Stimulated activated CD4-positive, alpha-beta T cell treated with anti-CD3 and anti-CD28 coated beads, TNF-alpha, amount 100 ng/mL, for 1 hour (primary cell): ENCODE measurements at regions not wholly inside any gene's neighbourhood (a gene's known extent, or its start where the extent isn't known, plus 50 kb on each side); places are given as distances from the start of the nearest gene placed in this dataset.

ENCODE experiments used
- DNase-seq, 3 donors: peaks; one replicate each; pipeline ENCODE4 v3.0.0-alpha.2; 2020; ENCODE audit warnings: low read depth in 3 of 3, low spot score in 1 of 3

DNA sequence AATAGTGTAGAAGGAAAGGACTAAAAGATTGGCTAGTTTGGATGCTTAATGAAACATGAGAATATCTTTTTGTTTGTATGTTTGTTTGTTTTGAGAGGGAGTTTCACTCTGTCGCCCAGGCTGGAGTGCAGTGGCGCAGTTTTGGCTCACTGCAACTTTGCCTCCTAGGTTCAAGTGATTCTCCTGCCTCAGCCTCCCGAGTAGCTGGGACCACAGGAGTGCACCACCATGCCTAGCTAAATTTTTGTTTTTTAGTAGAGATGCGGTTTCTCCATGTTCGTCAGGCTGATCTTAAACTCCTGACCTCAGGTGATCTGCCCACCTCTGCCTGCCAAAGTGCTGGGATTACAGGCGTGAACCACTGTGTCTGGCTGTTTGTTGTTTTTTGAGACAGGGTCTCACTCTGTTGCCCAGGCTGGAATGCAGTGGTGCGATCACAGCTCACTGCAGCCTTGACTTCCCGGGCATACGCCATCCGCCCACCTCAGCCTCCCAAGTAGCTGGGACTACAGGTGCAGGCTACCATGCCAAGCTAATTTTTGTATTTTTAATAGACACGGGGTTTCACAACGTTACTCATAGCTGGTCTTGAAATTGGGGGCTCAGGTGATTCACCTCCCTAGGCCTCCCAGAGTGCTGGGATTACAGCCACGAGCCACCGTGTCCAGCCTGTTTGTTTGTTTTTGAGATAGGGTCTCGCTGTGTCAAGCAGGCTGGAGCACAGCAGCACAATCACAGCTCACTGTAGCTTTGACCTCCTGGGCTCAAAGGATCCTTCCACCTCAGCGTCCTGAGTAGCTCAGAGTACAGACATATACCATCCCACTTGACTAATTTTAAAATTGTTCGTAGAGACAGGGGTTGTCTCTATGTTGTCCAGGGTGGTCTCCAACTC is 209.2 kb downstream of the MYCN start:
- no peak for DNase-seq

DNA sequence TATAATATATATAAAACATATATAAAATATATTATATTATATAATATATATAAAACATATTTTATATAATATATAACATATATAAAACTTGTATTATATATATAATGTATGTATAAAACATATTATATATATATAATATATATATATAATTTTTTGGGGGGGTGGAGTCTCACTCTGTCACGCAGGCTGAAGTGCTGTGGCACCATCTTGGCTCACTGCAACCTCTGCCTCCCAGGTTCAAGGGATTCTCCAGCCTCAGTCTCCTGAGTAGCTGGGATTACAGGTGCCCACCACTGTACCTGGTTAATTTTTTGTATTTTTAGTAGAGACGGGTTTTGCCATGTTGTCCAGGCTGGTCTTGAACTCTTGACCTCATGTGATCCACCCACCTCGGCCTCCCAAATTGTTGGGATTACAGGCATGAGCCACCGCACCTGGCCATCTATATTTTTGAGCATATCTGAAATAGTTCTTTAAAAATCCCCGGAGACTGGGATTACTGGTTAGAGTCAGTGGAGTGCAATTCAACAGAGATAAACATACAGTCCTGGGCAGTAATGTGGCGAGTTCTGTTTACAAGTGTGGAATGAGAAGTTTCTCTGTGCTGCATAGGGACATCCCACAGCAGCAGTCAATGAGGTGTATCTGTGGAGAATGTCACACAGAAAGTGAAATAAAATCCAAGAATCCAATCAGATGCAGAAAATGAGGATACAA is 208.4 kb downstream of the MYCN start:
- no peak for DNase-seq

DNA sequence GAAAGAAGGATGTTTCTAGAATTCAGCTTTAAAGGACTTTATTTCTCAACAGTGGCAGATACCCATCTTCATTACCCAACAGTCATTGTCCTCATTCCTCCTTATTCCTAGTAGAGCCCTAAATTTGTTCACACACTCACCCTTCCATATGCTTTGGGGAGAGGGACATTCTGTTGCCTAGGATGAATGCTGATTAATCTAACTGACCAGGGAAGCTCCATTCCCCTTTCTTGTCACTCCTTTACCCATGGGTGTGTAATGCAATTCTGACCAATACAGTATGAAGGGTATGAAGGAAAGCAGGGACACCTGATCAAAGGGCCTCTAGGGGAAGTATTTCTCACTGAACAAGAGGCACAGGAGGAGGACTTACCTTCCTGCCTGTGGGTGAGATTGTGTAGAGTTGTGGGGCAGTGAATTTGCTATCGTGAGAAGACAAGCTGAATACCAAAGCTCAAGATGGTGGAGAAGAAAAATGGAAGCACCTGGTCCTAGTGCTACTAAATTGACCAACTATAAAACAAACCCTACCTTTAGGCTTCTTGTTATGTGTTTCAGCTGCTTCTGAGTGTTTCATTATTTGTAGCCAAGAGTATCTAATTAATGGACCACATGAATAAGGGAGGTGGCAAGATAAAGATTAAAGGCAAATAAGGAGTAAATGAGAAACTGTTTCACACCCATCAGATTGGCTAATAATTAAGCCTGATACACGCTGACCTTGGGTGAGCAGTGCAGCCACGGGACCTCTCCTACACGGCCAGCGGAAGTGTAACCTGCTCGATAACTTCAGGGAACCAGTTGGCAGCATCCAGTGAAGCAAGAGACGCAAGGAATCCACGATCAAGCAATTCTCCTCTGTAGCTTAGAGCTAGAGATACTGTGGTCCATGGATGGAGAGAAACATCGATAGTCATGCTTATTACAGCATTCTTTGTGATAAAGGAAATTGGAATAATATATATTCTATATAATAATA is 202.3 kb downstream of the MYCN start:
- DNase-seq, result no peak

DNA sequence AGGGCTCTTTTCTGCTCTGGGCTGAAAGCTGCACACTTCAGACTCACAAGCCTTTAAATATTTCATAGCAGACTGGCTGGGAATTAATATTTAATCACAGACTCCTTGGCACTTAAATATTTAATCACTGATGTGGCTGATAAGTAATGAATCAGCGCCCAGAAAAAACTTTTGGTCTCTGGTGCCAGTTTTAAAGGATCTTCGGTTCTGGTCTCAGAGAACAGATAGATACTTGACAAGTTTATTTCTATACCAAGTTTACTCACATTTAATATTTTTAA is 201.2 kb downstream of the MYCN start:
- DNase-seq, result no peak

DNA sequence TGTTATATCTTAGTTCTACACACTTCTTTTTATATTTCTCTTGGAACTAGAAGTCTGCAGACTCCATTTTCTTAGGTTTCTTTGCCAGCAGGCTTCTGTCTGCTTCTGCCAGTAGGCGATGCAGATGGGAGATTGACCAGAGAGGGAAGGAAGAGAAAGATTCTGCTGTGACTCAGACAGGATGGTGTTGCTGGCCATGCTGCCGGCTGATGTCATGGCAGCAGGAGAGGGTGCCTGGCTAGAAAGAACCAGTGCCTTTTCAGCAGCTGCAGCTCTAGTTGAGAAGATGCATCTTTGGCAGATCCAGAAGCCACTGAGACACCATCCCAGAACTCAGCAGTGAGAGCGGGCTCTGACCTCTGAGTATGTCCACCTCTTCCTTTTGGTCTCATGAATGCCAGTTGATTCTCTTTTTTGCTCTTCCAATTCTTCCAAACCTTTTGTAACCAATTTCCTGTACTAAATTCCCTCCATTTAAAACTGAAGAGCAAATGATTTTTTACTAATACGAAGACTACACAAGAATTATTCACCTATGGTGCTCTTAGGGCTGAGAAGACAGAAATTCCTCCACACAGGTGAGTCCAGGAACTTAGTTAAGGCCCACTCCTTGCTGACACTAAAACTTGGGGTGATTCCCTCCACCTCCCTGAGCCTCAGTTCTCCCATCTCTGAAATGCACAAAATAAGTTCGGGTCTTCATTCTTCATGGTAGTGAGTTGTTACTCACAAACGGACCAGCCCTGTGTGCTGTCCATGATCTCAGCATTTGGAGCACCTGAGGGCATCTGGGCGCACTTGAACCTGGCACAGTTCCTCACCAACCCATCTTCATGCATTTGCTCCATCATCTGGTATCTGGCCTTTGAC is 200.7 kb downstream of the MYCN start:
- DNase-seq, result no peak

DNA sequence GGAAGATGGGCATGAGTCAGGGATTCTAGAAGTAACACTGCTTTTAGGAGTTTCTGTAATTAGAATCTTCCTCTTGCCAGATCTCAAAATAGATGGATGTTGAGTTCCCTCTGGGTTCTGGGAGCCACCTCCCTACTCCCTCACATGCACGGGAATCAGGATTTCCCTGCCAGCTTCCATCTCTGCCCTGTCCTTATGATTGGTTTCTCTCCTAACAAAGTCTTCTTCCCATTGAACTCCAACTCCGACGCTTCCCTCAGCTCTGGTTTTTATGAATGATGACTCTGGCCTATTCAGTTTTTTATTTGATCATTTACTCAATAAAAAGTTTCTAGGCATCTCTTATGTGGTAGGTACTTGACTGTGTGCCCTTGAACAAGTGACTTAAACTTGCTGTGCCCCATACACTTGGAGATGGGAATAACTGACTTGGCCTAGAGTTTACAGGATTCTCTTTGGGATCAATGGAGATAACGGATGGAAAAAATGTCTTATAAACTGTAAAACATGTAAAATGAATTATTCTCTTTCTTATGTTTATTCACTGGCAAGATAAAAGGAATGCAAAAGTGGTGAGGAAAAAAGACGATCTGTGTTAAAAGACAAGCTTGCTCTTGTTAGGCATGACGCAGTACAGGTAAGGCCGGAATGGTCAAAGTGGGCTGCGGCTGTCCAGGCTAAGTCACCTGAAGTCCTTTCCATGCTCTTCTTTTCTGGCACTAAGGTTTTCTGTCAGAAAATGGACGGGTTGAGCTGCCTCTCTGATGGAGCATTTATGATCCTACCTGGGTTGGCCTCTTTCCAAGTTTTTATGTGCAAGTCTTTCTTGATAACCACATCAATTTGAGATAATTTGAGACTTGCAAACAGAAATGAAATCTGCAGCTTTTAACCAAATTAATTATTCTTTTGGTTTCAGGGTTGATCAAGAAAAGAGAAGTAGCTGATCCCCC is 199.6 kb downstream of the MYCN start:
- DNase-seq, result no peak

DNA sequence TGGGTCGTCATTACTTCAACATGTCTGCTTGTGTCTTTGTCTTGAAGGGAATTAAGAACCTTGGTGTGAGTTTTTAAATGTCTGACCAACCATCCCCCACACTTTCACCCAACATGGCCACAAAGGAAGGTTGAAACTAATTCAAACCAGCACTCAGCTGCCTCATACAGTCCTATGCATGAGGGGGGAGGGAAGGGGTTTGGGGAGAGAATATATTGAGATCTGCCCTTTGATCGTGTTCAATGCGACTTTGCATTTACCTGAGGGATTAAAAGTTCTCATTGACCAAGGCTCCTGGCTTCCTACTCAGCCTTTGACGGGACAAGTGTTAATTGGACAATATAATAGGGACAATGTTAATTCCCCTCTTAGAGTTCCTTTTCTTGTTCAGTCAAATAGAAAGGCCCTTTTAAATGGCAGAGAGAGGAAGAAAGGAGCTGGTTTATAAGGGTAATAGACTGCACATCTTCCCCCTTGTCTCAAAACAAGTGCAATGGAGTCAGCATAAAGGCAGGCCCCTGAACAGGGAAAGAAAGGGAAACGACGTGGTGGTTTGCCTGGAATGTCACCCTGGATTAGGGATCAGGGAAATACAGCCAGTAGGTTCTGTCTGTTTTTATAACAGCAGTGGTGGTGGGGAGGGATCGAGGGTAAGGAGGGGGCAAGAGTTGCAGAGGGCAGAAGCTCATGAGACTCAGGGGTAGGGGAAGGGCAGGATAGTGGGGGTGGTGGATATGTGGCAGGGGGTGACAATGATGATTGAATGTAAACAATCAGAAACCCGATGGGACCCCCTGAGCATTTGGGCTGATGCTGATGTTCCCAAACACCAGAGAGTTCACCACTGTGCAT is 198.7 kb downstream of the MYCN start:
- no peak for DNase-seq

DNA sequence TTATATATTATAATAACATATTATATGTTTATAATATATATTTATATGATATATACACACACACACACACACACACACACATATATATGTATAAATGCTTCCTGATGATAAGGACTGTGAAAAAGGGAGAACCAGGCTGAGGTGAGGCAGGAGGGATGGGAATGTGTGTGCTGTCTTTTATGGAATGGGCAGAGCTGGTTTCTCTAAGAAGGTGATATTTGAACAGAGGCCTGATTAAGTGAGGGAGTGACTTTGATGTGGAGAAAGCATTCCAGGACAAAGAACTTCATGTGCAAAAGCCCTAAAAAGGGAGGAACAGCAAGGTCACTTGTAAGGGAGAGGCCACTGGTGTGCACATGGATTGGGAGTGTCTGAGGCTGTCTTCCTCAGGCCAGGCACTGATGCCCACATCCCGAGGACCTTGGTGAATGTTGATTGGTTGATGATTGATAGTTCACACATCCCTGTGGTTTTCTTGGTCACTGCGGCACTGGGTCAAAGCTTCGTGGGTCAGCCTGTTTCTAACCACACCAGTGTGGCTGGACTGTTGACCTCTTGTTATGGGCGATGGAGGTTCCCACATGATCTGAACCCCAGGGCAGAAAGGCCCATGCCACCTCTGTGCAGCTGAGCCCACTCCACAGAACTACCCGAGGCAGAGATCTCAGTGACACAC is 196.9 kb downstream of the MYCN start:
- no peak for DNase-seq

DNA sequence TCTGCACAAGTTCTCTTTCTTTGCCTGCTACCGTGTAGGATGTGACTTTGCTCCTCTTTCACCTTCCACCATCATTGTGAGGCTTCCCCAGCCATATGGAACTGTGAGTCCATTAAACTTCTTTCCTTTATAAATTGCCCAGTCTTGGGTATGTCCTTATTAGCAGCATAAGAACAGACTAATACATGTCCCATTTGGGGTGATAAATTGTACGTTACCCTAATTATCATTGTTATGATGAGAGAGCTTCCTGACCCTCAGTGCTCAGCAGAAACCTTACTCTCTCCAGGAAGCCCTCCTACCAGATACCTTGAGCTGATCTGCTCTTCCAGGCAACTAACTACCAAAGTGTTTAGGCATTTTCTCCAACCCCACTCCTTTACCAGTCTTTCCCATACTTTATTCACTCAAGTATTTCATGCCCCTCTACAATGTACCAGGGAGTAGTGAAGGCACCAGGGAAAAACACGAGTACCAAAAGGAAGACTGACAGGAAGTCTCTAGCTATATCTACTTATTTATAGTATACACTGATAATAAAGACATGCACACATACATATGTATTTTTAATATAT is 196.2 kb downstream of the MYCN start:
- no peak for DNase-seq

DNA sequence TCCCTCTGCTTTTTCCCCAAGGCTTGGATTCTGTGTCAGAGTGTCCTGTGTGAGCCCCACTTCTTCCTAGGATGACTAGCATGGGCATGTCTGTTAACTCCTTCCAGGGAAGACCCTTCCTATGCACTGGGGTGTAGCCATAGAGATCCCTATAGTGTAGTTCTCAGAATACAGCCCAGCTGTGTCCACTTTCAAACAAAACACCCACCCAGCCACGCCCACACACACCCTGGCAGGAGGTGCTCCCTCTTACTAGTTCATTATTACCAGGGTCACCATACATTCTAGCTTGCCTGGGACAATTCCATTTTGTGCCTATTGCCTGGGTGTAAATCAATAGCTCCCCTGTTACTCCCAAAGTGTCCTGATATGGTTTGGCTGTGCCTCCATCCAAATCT is 195.6 kb downstream of the MYCN start:
- DNase-seq, result no peak

DNA sequence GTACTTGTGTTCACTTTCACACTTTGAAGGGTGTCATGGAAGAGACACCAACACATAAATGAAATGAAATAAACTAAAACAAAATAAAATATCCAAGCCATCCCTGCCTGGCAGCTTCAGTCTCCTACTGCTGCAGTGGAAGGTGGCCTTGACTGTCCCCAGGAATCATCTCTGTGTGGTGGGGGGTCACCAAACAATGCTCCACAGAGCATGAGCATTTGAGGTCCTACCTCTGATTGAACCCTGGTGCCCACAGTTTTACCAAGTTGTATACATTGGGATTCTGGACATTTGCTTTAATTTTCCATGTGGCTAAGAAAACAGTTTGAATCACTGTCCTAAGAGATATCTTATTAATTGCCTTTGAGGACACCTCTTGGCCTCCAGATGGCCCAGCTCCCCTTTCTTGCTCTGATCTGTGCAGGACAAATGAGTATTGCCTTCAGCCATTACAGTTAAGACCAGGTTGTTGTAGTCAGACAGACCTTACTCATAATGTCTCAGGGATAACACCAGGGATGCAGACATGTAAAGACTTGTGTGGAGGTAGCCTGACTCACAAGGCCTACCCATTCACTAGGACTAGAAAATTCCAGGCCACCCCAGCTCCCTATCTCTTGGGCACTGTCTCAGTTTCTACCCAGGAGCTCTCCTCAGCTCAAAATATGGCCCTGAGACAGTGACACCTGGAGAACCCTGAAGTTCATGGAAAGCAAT is 195.0 kb downstream of the MYCN start:
- DNase-seq, result no peak

DNA sequence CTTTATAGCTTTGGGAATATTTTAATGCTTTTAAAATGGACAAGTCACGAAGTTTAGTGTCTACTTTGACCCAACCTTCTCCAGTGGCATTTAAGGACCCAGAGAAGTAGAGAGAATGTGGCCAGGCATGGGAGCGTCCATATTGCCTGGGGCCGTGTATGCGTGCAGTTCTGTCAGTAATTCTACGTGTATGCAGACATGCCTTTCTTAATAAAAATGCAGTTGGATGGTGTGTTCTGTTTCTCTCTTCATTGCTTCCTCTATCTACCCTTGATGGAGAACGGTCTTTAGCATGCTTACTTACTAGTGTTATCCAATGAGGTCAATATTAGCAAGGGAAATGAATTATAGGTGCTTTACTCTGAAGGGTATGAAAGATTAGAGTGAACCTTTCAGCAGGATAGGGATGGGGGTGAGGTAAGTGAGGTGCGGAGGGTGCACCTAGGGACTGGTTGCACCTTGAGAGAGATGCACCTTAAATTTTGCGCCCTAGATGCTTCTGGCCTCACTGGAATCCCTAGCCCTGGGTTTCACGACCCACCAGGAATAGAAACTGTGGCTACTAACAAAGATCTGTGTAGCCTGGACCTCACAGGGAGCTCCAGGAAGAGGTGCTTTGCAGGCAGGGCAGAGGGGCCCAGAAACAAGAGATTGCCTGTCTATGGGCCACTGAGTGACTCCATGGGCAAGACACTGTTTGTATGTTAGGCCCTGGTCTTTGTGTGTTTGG is 194.3 kb downstream of the MYCN start:
- DNase-seq, result no peak

DNA sequence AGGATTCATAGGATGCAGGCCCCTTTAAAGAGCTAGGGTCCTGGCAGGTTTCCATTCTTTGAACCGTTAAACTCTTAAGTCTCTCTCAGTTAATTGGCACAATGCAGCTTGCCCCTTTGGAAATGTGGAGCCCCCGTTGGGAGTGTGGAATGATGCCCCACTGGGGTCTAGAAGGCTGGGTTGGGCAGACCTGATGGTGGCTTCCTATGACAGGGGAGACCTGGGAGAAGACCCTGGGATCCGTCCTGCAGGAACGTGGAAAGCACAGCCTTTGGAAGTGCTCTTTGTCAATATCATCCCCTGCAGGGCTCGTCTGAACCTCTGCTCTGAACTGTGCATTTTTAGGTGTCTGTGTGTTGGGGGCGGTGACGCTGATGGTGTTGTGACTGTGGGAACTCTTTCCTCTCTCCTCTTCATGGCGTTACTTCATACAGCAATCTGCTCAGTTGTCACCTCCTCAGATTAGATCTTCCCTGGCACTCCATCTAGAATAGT is 190.6 kb downstream of the MYCN start:
- DNase-seq, result no peak

DNA sequence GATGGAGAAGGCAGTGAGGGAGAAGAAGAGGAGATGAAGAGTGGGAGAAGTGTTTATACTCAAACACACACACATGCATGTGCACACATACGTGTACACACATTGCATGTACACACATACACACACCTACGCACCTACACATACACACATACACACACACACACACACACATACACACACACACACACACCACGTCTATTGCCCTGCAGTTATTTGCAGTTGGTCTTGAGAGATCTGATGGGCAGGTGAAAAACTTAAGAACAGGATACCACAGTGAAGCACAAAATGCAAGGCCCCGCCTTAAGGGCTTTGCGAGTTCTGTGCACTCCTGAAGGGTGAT is 190.2 kb downstream of the MYCN start:
- DNase-seq, result no peak

DNA sequence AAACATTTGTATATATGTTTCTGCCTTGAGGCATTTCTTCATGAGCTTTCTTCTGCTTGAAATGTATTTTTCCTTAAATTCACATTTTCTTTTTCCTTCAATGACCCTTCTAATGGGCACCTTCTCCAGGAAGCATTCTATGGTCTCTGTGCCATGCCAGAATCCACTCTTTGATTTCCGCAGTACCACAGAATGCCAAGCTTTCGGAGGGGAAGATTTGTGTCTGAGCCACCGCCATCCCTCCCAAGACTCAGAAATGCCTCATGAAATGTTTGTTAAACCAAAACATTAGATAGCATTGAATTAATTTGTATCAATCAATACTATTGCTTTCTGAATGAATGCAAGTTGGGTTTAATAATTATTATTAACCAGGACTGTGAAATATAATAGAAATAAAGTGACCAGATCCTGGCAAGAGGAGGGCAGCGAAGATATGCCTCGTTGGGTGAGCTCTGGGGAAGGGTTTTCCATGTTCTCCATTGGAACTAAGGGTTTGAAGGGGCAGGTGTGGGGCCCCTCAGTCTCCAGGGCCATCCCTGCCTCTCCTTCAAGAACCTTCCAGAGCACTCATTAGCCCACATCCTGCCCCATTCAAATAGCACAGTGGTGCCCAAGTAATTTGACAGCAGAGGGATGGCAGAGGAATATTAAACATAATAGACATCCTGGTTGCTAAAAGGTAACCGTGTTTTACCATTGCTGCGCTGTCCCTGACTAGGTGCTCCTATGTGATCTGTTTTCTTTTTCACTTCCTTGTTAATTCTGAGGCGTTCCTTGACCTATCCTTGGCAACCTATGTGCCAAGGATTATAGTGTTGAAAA is 189.6 kb downstream of the MYCN start:
- DNase-seq, result no peak
